ENCODE measurements at regions not wholly inside any gene's neighbourhood (a gene's known extent, or its start where the extent isn't known, plus 50 kb on each side); places are given as distances from the start of the nearest gene placed in this dataset.
"Not testable (repeated sequence)": the region's sequence is repeated elsewhere in the genome, so short reads cannot be mapped to it uniquely, and the experiment has no call there.

DNA sequence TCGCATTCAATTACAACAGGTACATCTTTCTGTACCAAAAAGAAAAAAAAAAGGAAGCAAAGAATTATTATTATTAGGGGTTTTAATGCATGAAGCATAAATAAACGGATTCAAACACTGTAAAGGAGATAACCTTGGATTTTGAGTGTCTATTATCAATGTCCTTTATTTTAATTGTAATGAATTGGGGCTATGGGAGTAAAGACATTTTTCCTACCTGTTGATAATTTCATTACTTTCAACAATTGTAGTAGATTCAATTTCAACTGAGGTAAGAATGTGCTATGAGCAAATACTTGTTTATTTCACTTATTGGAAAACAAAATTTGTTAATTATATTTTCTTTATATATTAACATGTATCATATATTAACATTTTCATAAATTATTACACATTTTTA is 855.6 kb downstream of the KCNJ2 start:
- CTCF ChIA-PET = no interaction called here
- POLR2A ChIA-PET = no interaction called here

DNA sequence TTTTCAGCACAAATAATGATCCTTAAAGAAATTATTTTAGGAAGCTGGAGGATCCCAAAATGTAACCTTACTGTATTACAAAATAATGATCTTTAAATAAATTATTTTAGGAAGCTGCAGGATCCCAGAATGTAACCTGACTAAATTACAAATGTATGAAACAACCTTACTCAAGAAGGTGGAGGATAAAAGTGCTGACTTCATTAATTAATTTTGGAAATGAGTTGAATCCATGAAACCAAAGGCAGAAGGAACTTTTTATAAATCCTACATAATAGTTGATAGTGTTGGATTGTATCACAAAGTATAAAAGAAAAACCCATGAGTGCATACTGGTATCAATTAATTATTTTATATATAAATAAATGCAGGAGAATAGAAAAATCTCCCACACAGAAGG is 859.9 kb downstream of the KCNJ2 start:
- POLR2A ChIA-PET = no interaction called here

GRCh38 chr17:71031286-71031685 is 862.0 kb downstream of the KCNJ2 start:
- CTCF ChIA-PET, POLR2A ChIA-PET: not testable (repeated sequence)

More for the DNA sequence above, 859.9 kb downstream of the KCNJ2 start:
- CTCF ChIA-PET = no interaction called here

DNA sequence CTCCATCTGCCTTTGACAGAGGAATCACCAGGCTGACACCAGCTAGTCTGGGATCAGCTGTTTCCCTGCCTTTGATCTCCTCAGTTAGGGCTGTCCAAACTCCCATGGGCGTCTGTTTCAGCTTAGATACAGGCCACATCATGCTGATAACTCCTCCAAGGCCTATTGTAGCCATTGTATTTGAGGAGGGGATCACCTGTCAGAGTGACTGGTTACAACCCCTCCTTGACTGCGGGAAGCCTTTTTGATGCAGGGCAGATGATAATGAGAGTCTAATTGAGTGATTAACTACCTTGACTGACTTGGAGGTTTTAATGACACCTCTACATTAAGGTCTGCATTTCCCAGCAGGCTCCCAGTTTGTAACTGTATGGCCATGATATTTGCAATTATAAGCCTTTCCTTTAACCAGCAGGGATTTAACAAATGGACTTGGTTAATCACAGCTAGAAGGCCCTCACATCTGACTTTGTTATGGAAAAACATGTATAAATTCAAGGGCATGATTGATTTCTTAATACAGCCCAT is 863.5 kb downstream of the KCNJ2 start:
- POLR2A ChIA-PET = no interaction called here
- CTCF ChIA-PET = no interaction called here

DNA sequence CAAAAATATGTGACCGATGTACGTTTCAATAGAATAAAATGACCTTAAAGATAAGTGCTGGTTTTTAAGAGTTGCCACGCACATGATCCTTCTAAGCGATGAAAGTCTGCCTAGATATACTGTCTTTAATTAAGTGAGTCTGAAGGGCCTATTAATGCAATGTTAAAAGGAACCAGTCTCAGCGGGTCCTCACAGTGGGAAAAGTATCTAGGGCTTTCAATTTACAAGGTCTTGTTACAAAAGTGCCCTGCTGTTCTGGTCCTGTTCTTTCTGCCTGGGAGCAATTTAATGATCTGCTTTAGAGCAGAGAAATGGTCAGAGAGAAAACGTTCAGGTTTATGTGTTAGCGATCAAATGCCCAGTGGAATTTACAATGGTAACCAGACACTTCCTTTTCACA is 864.0 kb downstream of the KCNJ2 start:
- ChIA-PET CTCF (no interaction called here), POLR2A (no interaction called here)

- CTCF ChIA-PET = no interaction called here
- POLR2A ChIA-PET = no interaction called here
Measured at GRCh38 chr17:71035226-71035625, 865.9 kb downstream of the KCNJ2 start.

- CTCF ChIA-PET = no interaction called here
- POLR2A ChIA-PET = no interaction called here
Measured at GRCh38 chr17:71037386-71037785, 868.1 kb downstream of the KCNJ2 start.

DNA sequence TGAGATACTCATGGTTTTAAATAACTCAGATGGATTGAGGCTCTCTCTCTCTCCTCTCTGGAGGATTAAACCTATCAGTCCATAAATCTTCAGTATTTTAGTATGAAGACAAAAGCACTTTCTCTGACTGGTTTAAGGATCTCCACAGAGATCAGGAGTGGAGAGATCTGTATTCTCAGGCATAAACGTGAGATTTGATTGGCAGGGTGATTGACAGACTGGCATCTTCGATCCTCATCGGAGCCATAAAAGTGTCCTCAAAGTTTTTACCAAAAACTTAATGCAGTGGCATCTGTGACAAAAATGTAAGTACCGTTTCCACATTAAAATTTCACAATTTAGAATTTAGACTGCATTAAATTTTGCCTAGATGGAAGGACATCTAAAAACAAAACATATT is 870.1 kb downstream of the KCNJ2 start:
- CTCF ChIA-PET = no interaction called here
- POLR2A ChIA-PET = no interaction called here

DNA sequence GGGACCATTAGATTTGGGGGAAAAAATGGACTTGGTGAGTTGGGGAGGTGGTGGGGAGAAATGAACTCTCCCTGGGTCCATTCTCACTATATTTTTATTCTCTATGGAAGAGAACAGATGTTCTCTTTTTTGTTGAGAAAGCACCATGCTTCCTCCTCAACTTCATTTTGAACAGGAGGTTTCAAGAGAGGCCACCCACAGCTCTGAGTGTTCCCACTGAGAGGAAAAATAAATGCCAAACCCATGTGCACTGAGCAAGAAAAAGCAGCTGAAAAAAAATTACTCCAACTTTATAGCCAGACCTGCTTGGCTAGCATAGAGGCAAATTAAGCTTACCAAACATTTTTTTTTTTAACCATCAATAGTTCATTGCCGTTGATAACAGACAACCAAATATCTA is 883.6 kb downstream of the KCNJ2 start:
- CTCF ChIA-PET = no interaction called here

DNA sequence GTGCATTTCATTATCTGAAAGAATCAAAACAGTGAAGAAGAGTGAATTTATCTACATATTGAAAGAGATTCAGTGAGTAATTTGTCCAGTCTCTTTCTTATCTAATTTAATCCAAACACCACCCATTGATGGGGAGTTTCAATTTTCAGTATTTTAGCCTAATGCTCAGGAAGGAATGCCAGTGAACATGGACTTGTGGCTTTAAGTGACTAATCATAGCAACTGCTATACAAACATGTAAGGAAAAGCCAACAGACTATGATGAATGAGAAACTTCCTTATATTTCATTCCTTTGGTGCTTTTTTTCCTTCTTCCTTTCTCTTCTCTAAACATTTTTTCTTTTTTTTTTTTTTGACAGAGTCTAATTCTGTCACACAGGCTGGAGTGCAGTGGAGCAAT is 885.8 kb downstream of the KCNJ2 start:
- ChIA-PET CTCF (no interaction called here), POLR2A (no interaction called here)

More for the DNA sequence above, 883.6 kb downstream of the KCNJ2 start:
- POLR2A ChIA-PET = no interaction called here

GRCh38 chr17:71057448-71057847 is 888.1 kb downstream of the KCNJ2 start:
- ChIA-PET POLR2A (no interaction called here), CTCF (no interaction called here)

DNA sequence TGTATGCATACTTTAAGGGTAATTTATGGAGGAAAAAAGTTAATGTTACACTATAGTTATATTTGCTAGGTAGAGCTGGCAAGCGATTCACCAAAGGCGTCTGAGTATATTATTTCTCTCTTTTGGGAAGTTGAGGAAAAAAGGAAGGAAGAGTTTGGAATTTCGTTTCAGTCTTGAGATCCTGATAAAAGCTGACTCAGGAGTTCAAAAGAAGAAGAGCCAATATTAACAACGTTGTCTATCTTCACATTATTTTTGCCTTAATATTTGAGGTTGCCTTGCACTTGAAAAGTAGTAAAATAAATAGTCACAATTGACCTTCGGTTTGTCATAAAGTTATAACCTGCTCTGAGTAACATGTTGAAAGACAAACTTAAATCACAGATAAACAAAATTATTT is 888.6 kb downstream of the KCNJ2 start:
- CTCF ChIA-PET = no interaction called here
- POLR2A ChIA-PET = no interaction called here

DNA sequence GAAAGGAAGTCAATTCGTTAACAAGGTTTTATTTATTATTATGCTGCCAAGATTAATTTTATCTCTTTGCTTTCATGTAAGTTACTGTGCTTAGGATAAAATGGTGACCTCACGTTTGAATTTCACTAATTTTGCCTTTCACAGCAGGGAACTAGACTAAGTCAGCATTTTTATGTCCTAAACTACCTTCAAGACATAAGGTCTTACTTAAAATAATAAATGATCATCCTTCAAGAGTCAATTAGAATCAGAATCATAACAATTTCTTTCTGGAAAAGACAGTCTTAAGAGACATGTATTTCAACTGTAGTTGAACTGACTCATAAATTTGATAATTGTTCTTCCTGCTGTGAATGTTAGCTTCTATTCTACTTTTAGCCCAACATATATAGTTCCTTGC is 893.8 kb downstream of the KCNJ2 start:
- CTCF ChIA-PET = no interaction called here
- POLR2A ChIA-PET = no interaction called here

DNA sequence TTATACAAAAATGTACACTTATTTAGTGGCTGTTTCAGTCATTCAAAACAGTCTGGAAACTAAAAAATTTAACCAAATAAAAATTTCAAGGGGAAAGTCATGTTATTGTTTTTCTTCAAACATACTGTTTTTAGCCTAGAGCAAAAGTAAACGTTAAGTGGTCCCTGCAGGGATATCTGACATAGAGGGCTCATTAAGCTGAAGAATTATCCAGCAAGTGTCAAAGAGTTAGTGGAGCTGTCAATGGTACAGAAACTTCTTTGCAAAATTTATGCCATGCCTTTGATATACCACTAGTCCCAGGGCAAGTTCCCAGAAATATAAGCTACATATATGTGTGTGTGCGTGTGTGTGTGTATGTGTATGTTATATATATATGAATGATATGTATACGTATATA is 894.2 kb downstream of the KCNJ2 start:
- POLR2A ChIA-PET = no interaction called here
- CTCF ChIA-PET = no interaction called here

DNA sequence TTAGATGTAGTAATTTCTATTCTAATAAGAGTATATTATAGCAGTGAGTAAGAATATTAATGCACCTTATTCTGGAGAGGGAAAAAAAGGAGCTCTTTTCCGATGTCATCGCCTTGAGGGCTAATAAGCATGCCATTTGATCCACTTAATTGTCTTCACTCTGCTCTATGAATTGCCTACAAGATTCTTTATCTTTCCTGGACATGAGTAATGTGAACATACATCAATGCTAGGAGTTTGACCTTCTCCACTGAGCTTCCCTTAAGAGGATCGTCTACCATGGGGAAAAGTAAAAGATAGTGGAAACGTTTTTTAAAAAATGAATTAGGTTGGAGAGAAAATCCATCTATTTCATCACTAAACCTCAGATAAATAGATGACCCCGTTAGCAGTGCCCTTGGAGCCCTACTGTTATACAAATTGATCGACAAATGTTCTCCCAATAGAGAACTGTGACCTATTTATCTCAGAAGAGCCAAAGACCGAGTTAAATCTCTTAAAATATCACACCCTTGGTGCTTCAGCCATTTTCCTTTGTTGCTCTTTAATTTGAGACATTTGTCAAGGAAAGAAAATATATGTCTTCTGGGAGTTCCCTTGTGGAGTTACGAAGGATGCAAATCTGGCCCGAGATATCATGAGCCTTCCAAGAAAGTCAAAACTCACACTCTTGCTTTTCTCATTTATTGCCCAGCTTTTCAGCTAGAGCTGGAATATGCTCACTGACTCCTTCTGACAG is 898.5 kb downstream of the KCNJ2 start:
- CTCF ChIA-PET = no interaction called here
- POLR2A ChIA-PET = no interaction called here

DNA sequence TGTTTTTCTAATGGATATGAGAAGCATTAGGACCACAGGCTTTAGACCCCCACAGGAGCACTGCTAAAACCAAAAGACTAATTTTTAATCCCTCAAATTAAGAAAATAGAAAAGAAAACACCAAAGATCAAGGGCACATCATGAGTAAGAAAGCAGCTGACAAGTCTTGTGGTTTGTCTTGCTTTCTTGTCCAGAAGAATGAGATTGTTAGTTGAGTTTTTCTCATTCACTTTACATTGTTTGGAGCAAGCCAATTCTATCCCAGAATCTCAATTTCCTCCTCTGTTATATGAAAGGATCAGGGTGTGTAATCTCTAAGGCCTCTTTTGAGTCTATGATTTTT is 899.0 kb downstream of the KCNJ2 start:
- CTCF ChIA-PET = no interaction called here
- POLR2A ChIA-PET = no interaction called here

DNA sequence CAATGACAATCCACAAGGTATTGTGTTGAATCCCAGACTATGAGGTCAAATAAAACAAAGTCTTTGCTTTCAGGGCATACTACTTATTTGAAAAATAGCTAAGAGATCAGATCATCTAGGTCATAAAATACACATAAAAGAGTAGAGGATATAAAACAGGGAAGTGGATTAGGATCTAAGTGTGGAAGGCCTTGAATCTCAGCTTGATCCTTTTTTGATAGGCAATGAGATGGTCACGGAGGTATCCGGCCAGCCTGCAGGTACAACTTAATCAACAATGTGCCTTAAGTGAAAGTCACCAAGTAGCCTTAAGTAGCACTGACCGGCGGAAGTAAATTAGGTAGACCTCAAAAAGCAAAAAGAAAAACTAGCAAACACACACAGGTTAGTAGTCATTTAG is 901.7 kb downstream of the KCNJ2 start:
- POLR2A ChIA-PET = no interaction called here
- CTCF ChIA-PET = no interaction called here

DNA sequence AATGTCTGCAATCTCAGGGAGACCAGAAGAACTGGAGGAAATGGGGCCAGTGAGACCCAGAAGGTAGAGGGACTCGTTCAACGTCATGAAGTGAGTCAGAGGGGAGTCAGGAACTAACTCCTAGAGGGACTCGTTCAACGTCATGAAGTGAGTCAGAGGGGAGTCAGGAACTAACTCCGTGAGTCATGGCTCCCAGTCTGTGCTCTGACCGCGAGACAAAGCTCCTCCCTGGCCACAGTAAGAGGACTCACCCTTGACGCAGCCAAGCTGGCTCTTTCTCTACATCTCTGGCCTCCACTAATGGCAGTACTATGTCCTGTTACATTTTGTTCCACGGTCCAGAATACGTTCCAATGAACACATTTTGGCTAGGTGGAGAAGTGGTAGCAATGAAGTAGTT is 902.5 kb downstream of the KCNJ2 start:
- CTCF ChIA-PET = no interaction called here
- POLR2A ChIA-PET = no interaction called here

- CTCF ChIA-PET = interaction anchor here (0.9 kb wide), 1 partner anchor 1460 kb away, joined by 5 read pairs; no protein-coding TSS in a partner anchor
- POLR2A ChIA-PET = no interaction called here
Measured at GRCh38 chr17:71080937-71081336, 911.6 kb downstream of the KCNJ2 start.

DNA sequence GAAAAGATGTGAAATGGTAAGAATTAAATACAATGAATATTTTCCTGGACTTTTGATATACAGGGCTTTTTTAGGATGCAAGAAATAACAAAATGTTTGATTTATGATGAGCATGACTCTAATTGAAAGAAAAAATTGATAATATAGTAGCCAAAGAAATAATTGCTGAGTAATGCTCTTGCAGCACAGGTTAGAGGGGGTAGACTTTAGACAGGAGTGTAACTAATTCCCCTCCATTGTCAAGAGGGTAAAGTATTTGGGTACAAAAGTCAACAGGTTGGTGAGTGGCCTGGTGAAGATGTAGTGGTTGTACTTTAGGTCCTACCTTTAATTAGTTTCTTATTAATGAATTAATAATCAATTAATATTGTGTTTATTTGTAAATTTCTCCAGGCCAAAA is 912.3 kb downstream of the KCNJ2 start:
- CTCF ChIA-PET = interaction anchor here (0.9 kb wide), 1 partner anchor 1459 kb away, joined by 5 read pairs; no protein-coding TSS in a partner anchor

DNA sequence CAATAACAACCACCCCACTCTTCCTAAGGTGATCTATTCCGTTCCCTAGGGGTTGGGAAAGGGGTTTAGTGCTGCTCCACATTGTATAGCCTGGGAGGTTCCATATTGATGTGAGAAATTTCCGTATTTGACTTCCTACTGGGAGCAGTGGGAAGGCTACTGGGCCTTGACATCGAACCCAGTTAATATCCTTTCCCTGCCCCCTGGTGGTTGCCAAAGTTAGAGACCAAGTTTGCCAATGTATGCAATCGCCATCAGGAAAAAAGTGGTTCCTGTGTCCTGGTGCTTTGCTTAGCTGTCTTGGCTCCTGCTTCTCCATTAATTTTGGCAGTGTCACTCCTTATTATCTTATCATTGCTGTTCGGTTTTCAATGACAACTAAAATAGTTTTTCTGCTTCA is 914.9 kb downstream of the KCNJ2 start:
- ChIA-PET POLR2A (no interaction called here), CTCF (no interaction called here)

More for the DNA sequence above, 912.3 kb downstream of the KCNJ2 start:
- POLR2A ChIA-PET = no interaction called here

DNA sequence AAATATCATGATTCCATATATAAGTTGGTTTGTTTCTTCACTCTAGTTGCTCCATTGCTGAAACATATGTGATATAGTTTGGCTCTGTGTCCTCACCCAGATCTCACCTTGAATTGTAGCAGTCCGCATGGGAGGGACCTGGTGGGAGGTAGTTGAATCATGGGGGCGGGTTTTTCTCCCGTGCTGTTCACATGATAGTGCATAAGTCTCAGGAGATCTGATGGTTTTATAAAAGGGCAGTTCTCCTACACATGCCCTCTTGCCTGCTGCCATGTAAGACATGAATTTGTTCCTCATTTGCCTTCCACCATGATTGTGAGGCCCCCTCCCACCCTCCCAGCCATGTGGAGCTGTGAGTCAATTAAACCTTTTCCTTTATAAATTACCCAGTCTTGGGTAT is 915.5 kb downstream of the KCNJ2 start:
- ChIA-PET CTCF (no interaction called here), POLR2A (no interaction called here)

Data from activated CD8-positive, alpha-beta memory T cell treated with anti-CD3 and anti-CD28 coated beads for 36 hours (primary cell).